Fibroblast of skin of left quadriceps (primary cell): ENCODE measurements at regions not wholly inside any gene's neighbourhood (a gene's known extent, or its start where the extent isn't known, plus 50 kb on each side); places are given as distances from the start of the nearest gene placed in this dataset.
A peak's percentile ranks its signal among the peaks of the same experiment; 100 is the strongest.

Source experiments
- DNase-seq, 2 experiments: peaks; one replicate each; pipeline ENCODE4 v3.0.0-alpha.2; 2013; ENCODE audit warnings: low read depth in 2 of 2

GRCh38 chr2:21500401-21500945 lies 376.7 kb downstream of the TDRD15 start:
- DNase-seq, result no peak

- DNase-seq, result no peak
Measured at GRCh38 chr2:21501376-21502027, 377.7 kb downstream of the TDRD15 start.

- peak in 1 of 2 experiments; percentile 1 for DNase-seq
Measured at GRCh38 chr2:21515903-21516302, 392.1 kb downstream of the TDRD15 start.

- DNase-seq, result no peak
Measured at GRCh38 chr2:21519412-21519811, 395.6 kb downstream of the TDRD15 start.

- no peak for DNase-seq
Measured at GRCh38 chr2:21519821-21520220, 396.1 kb downstream of the TDRD15 start.

- no peak for DNase-seq
Measured at GRCh38 chr2:21535826-21536225, 412.1 kb downstream of the TDRD15 start.

GRCh38 chr2:21539685-21540084 lies 415.9 kb downstream of the TDRD15 start:
- DNase-seq, result no peak

- DNase-seq, result no peak
Measured at GRCh38 chr2:21543630-21544029, 419.9 kb downstream of the TDRD15 start.

- no peak for DNase-seq
Measured at GRCh38 chr2:21544392-21544791, 420.6 kb downstream of the TDRD15 start.

GRCh38 chr2:21552981-21553380 lies 429.2 kb downstream of the TDRD15 start:
- no peak for DNase-seq

- DNase-seq, result peak; percentile 7 to 19
Measured at GRCh38 chr2:21559351-21559750, 435.6 kb downstream of the TDRD15 start.

GRCh38 chr2:21561965-21562364 lies 438.2 kb downstream of the TDRD15 start:
- DNase-seq, result no peak

GRCh38 chr2:21567395-21567794 lies 443.6 kb downstream of the TDRD15 start:
- no peak for DNase-seq

GRCh38 chr2:21571686-21572085 lies 447.9 kb downstream of the TDRD15 start:
- DNase-seq, result no peak

GRCh38 chr2:21580391-21580790 lies 456.6 kb downstream of the TDRD15 start:
- no peak for DNase-seq

- DNase-seq, result no peak
Measured at GRCh38 chr2:21585881-21586280, 462.1 kb downstream of the TDRD15 start.

GRCh38 chr2:21590026-21590690 lies 466.4 kb downstream of the TDRD15 start:
- no peak for DNase-seq

GRCh38 chr2:21591926-21592325 lies 468.2 kb downstream of the TDRD15 start:
- DNase-seq, result no peak

GRCh38 chr2:21599417-21599816 lies 475.6 kb downstream of the TDRD15 start:
- DNase-seq, result no peak

GRCh38 chr2:21602789-21603188 lies 479.0 kb downstream of the TDRD15 start:
- no peak for DNase-seq

- no peak for DNase-seq
Measured at GRCh38 chr2:21607572-21607971, 483.8 kb downstream of the TDRD15 start.

- no peak for DNase-seq
Measured at GRCh38 chr2:21610304-21610703, 486.5 kb downstream of the TDRD15 start.

- DNase-seq, result no peak
Measured at GRCh38 chr2:21617885-21618434, 494.2 kb downstream of the TDRD15 start.
